SW 1271 (cell line): ENCODE measurements at regions not wholly inside any gene's neighbourhood (a gene's known extent, or its start where the extent isn't known, plus 50 kb on each side); places are given as distances from the start of the nearest gene placed in this dataset.

ENCODE experiments used
- DNase-seq, 2 experiments: peaks; one replicate each; lab custom pipeline; 2025; lab: John Stamatoyannopoulos, UW

DNA sequence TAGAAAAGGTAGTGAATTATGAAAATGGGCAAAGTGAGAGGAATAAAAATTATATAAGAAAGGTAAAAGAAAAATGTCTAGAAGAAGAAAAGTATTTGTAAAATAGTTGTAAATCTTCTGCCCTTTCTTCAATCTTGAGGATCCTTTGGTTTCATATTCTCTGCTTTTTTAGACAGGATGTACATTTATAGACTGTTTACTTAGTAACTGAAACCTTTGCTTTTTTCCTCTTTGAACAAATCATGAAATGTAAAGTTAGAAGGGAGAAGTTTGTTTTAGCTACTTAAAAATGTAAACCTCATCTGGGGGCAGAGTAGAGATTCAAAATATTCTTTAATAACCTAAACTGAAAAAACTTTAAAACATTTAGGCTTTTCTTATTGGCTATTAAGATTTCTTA, 150.4 kb upstream of the ITGA4 start:
- DNase-seq = no peak

DNA sequence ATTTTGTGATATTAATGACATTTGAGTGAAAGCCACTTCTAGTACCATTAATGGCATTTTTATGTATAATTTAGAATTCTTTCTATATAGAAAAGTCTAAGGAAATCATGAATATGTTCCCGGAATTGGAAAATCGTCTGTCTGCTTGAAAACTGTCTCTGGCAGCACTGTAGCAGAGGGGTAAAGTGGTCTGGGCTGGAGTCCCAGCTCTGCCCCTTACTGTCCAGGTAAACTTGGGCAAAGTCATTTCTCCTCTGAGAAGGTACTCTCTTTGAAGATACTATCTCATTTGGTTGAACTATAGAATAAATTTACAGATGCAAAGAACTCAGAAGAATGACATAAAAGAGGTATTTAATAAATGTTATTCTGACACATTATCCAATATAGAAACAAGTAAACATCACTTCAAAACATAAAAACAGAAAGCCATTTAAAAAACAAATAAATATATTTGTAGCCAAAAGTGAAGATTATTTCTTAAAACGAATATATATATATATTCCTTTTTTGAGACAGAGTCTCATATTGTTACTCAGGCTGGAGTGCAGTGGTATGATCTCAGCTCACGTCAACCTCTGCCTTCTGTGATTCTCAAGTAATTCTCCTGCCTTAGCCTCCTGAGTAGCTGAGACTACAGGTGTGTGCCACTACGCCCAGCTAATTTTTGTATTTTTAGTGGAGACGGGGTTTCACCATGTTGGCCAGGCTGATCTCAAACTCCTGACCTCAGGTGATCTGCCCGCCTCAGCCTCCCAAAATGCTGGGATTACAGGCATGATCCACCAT, 149.8 kb upstream of the ITGA4 start:
- no peak for DNase-seq

GRCh38 chr2:181308766-181309515, 148.2 kb upstream of the ITGA4 start:
- DNase-seq = no peak

DNA sequence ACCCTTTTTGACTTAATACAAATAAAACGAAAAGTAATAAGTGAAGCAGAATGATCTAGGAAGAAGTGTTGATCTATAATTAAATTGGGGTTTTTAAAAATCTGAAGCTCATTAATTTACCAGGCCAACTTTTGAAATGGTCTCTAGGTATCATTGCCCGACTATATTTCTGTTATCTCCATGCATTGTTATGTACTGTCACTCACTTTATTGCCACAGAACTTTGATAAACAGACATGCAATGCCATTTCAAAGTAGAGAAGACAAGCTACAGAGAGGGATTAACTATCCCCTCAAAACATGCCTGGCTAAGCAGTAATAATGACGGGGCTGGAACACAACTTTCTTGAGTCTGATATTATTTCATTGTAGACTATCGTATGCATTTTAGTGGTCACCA, 147.6 kb upstream of the ITGA4 start:
- DNase-seq = no peak

- no peak for DNase-seq
These were observed 146.2 kb upstream of the ITGA4 start for GRCh38 chr2:181310967-181311366.

GRCh38 chr2:181311837-181312236, 145.3 kb upstream of the ITGA4 start:
- DNase-seq = no peak

- DNase-seq = no peak
These were observed 144.7 kb upstream of the ITGA4 start for GRCh38 chr2:181312515-181312927.

GRCh38 chr2:181313845-181314244, 143.3 kb upstream of the ITGA4 start:
- DNase-seq = no peak

- no peak for DNase-seq
These were observed 142.6 kb upstream of the ITGA4 start for GRCh38 chr2:181314551-181314950.

DNA sequence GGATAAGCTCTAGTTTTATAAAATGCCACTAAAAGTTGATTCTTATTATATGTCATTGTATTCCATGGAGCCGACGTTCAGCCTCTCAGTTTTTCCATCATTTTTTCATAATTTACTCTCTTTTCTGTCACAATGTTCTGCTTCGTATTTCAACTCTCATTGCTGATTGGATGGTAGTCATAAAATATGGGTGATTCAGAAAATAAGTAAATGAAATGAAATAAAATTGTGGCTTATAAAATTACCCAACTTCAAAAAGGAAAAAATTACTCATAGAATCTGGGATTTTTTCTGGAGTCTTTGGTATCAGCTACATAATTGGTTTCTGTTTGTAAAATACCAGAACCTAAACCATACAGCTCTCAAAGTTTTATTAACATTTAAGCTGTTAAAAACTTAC, 139.7 kb upstream of the ITGA4 start:
- DNase-seq = no peak

DNA sequence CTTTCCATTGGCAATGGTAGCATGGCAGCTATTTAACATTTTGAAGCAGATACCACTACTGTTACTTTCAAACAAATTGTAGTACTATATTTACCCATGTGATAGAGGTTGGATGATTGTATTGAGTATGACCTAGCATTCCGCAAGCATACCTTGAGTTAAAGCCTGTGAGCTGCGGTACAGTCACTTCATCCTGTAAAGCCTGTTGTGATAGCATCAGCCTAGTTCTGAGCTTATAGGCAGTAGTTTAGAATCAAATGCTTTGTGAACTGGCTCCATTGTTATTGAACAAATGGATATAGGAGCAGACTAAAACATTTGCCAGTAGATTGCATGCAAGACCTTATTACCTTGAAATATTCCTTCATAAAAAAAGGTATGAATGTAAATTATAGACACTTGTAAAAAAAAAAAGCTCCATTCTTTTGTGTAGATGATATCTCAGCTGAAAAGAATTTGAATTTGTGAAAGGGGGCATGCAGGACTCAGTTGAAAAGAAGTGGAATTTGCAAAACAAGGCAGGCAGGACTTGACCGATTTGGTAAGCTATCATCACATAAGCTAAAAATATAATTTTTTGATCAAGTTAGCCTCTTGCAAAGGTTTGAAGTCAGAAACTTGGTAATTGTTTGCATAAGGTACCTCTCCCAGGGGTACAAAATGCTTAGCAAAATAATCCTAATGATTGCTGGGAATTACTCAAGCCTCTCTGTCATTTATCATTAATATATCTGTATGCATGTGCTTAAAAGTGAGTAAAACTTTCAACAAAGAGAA, 138.5 kb upstream of the ITGA4 start:
- no peak for DNase-seq

- DNase-seq = no peak
These were observed 137.9 kb upstream of the ITGA4 start for GRCh38 chr2:181319286-181319685.

DNA sequence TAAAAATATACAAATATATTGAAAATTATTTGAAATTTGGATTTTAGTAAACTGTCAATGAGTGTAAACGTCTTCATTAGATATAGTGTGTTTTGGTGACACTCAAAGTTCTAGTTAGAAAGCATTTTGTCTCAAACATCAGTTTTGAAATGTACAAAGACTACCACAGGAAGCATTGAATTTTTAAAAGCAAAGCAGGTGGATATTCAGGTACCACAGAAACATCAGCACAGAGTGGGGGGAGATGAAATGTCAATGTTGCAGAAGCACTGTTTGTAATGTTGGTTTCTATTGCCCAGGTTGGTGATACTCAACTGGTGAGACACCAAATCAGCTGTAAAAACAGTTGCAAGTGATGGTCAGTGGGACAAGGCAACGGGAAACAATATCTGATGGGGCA, 136.5 kb upstream of the ITGA4 start:
- no peak for DNase-seq

GRCh38 chr2:181324912-181325311, 132.3 kb upstream of the ITGA4 start:
- no peak for DNase-seq

GRCh38 chr2:181326661-181327060, 130.5 kb upstream of the ITGA4 start:
- DNase-seq = no peak

DNA sequence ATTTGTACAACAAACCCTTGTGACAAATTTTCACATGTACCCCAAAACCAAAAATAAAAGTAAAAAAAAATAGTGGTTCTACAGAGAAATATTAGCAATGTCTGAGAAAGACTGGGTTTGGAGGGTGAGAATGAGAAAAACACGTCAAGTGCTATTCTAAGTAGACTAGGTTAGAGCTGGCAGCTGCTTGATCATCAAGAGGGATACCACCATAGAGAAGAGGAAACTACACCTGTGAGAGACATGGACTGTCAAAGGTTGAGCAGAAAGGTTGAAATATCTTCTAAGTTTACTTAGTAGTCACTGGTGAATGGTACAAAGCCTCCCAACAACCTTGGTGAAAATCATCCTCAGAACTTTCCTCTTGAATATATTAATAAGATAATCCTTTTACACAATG, 126.9 kb upstream of the ITGA4 start:
- DNase-seq = no peak

DNA sequence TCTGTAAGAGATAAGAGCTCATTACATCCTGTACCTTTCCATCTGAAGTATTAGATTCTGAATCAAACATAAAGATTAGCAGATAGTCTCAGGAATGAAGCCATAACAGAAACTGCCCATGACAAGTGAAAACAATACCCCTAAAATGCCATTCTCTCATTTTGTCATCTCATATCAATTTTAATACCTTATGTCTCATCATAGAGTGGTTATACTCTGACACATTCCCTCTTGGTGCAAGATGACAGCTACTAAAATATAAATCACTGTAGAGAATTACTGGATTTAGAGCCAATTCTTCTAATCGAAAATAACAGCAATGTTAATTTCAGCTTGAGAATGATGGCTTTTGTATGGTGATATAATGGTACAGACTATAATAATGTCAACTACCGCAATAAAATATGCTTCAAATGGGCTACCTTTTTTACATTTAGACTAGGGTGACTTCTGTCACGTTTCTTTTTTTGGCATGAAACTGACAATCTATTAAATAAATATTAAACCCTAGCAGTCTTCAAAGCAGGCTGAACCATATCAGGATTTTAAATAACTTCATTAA, 125.1 kb upstream of the ITGA4 start:
- no peak for DNase-seq

DNA sequence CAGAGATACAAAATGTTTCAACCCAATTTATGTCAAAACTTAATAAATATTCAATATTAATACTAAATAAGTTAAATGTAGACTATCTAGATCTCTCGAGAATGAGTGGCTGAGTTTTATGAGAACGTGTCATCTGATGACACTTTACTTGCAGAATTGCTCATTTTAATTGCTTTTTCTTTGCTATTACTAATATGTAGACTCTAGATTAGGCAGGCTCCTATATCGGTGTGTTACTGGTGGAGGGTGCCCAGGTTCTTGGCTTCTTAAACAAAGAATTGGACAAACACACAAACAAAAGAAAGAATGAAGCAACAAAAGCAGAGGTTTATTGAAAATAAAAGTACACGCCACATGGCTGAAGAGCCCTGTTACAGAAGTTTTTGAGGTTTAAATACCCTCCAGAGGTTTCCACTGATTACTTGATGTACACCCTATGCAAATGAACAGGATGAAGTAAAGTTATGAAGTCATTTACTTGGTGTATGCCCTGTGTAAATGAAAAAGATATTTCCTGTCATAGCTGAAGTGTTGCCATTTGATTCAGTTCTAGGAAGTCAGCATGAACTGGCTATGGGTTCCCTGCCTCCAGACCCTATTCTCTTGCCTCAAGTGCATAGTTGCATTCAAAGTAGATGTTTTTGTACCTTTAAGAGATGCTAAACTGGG, 122.9 kb upstream of the ITGA4 start:
- no peak for DNase-seq

DNA sequence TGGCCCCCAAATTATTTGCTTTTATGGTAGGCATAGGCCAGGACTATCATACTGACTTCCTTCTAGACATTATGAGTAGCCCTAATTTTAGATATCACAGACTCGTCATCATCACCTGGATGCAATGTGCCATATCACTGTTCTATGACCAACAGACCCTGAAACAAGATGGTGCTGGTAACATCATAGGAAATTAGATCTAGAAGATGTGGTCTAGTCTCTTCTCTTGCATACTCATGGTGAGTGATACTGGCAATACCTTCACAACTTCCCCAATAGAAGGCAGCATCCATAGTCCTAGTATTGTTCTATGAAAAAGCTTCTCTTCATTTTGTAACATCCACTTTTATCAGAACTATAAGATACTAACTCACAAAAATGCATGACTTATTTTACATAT, 116.3 kb upstream of the ITGA4 start:
- DNase-seq = no peak

- no peak for DNase-seq
These were observed 115.2 kb upstream of the ITGA4 start for GRCh38 chr2:181341855-181342600.
